ENCODE measurements at regions not wholly inside any gene's neighbourhood (a gene's known extent, or its start where the extent isn't known, plus 50 kb on each side); places are given as distances from the start of the nearest gene placed in this dataset.

- DNase-seq (ENCODE audit: low read depth in 2 of 3, low spot score in 2 of 3): no peak
Measured at GRCh38 chr15:93829115-93829870, 402.1 kb upstream of the MCTP2 start.

DNA sequence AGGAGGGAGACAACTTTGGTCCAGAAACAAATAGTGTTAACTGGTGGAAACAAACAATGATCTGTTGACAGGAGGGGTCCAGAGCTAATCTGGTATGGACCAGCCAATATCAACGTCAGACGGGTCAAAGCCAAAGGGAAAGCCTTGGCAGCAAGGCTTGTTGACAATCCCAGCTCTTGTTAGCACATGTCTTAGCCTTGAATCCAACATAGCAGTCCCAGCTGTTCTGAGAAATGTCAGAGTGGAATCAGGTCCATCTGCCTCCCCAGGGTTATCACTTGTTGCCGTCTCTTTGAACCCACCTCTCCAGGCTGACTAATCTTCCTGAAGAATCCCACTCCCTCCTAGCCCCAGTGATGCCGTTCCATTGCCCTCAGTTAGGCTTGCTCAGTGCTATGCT lies 404.6 kb upstream of the MCTP2 start:
- no peak for DNase-seq (ENCODE audit: low read depth in 2 of 3, low spot score in 2 of 3)

GRCh38 chr15:93826293-93826692 lies 405.1 kb upstream of the MCTP2 start:
- no peak for DNase-seq (ENCODE audit: low read depth in 2 of 3, low spot score in 2 of 3)

DNA sequence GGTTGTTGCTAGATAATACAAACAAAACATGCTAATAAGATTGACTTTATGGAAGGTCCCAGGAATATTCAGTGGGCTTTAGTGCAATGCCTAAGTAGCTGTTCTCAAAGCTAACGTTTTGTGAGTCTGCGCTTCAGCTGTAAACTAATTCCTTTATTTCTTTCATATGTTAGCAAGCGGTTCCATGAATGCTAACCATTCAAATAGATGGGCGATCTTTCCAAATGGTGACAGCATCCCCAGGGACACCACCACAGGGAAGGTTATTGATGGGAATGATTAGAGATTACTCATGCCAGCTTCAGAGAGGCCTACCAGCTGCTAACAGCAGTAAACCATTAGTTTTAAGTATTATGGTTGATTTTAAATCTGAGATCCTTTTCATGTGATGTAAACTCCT lies 405.7 kb upstream of the MCTP2 start:
- no peak for DNase-seq (ENCODE audit: low read depth in 2 of 3, low spot score in 2 of 3)

DNA sequence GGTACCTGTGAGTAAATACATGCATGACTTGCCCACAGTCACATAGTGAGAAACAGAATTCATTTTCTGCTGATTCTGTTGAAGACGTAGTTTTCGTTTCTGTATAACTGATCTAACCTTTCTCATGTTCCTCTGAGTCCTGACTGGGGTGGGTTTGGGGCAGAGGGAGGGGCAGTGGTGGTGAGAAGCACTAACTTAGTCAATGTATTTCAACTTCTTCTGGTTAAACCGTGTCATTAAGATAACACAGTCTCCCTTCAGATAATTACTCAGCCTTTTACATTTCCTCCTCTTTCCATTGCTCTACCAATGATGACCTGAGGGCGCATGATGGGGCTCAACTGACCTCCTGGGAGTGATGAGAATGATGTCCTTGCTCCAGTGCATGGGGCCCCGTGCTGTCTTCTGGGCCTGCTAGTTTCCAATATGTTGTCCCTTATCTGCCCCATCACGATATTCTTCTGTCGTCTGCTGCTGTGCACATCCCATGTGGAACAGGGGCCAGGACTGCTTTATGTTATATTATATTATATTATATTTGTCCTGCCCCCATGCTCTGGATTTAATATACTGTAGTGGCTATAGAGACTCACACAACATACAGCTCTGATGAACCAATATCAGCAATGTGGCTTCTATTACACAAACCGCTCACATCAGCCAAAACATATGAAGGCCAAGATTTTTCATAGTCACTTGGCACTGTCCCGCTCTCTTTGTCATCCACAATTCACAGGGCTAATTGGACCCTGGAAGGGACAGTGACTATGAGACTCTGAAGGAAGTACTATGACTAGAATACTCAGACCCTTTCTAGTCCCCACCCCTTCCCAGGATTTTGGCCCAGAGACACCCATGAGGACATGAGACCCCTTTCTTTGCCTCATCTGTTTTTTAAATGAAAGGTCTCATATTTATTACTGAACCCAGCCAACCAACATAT lies 407.1 kb upstream of the MCTP2 start:
- no peak for DNase-seq (ENCODE audit: low read depth in 2 of 3, low spot score in 2 of 3)

- DNase-seq (ENCODE audit: low read depth in 2 of 3, low spot score in 2 of 3): no peak
Measured at GRCh38 chr15:93820566-93820965, 410.8 kb upstream of the MCTP2 start.

DNA sequence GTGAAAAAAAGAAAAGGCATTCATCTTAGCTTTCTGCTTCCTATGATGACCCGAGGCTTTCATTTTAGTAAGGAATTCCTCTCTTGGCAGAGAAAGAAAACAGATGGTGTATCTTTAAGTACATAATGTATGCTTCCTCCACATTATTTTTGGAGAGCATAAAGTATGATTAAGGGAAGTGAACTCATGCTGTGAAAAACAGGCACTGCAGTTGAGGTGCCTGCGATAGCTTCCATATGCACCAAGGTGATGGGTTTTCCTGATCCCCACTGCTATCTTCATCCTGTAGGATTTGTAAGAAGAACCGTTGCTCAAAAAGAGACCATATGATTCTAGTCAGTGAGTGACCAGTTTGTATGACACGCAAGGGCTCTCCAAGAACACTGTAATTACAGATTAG lies 411.5 kb upstream of the MCTP2 start:
- DNase-seq (ENCODE audit: low read depth in 2 of 3, low spot score in 2 of 3): no peak

GRCh38 chr15:93816815-93817214 lies 414.5 kb upstream of the MCTP2 start:
- DNase-seq (ENCODE audit: low read depth in 2 of 3, low spot score in 2 of 3): no peak

DNA sequence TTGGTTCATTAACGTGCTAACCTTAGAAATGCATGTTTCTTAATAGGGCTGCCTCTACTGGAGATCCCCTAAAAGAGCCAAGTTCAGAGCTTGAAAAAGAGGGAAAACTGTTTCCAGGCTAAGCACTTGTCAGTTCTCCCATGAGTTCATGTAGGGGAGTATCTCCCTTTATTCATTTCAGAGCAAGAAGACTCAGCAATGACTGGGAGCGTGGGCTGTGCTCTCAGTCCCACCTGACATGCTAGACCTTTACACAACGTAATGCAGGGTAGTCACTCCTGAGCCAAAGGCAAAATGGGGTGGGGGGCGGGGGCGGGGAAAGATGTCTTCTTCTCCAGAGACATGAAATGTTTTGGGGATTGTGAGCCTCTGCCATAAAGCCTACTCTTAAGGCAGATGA lies 420.1 kb upstream of the MCTP2 start:
- no peak for DNase-seq (ENCODE audit: low read depth in 2 of 3, low spot score in 2 of 3)

GRCh38 chr15:93809516-93809915 lies 421.8 kb upstream of the MCTP2 start:
- DNase-seq (ENCODE audit: low read depth in 2 of 3, low spot score in 2 of 3): no peak

GRCh38 chr15:93803421-93804152 lies 427.8 kb upstream of the MCTP2 start:
- DNase-seq (ENCODE audit: low read depth in 2 of 3, low spot score in 2 of 3): no peak

GRCh38 chr15:93801206-93801605 lies 430.2 kb upstream of the MCTP2 start:
- no peak for DNase-seq (ENCODE audit: low read depth in 2 of 3, low spot score in 2 of 3)

- DNase-seq (ENCODE audit: low read depth in 2 of 3, low spot score in 2 of 3): no peak
Measured at GRCh38 chr15:93800805-93801204, 430.6 kb upstream of the MCTP2 start.

- no peak for DNase-seq (ENCODE audit: low read depth in 2 of 3, low spot score in 2 of 3)
Measured at GRCh38 chr15:93789441-93789840, 441.9 kb upstream of the MCTP2 start.

DNA sequence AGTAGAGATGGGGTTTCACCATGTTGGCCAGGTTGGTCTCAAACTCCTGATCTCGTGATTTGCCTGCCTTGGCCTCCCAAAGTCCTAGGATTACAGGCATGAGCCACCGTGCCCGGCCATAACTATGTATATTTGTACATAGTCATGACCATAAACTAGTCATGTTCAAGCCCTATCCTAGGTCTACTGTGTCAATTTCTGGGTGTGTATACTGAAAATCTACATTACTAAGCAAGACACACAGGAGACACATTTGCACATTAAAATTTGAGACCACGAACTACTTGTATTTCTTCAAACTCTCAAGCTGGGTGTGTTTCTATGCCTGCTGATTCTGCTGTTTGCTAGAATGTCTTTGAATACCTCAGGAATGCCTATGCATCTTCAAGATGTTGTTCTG lies 451.3 kb upstream of the MCTP2 start:
- DNase-seq (ENCODE audit: low read depth in 2 of 3, low spot score in 2 of 3): no peak

- DNase-seq (ENCODE audit: low read depth in 2 of 3, low spot score in 2 of 3): no peak
Measured at GRCh38 chr15:93779341-93779740, 452.0 kb upstream of the MCTP2 start.

DNA sequence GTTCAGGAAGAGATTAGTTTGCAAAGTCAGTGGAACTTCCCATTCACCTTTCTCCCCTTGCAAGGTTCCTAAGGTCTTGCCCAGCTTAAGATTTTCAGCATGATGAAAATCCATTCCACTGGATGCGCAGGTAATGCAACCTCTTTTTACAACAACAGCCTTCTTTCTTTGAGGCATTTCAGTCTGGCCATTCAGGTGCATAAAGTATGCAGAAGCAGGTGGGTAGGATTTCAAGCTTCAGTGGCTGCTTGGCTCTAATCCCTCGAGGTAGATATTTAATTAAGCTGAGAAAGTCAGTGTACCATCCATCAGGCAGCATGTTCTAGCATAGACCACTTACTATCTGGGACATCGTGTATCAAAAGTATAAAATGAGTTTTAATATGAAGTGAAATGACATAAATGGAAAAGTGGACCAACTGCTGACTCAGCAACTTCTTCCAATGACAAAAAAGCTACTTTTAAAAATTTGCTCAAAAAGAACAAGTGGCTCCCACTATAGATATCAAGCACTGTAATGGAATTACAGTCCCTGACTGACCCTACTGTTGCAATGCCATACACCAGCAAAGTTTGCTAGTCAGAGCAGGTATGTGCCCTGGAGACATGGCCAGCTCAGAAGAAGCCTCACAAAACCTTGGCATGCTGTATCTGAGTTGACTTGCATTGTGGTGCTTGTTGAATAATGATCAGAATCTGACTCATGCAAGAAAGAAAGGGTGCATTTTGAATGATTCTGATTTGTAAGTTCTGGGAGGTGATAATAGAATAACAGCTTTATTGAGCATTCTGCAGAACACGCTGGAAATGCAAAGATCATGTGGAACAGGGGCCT lies 459.9 kb upstream of the MCTP2 start:
- no peak for DNase-seq (ENCODE audit: low read depth in 2 of 3, low spot score in 2 of 3)

GRCh38 chr15:93770788-93771187 lies 460.6 kb upstream of the MCTP2 start:
- no peak for DNase-seq (ENCODE audit: low read depth in 2 of 3, low spot score in 2 of 3)

GRCh38 chr15:93762036-93762435 lies 469.3 kb upstream of the MCTP2 start:
- no peak for DNase-seq (ENCODE audit: low read depth in 2 of 3, low spot score in 2 of 3)

DNA sequence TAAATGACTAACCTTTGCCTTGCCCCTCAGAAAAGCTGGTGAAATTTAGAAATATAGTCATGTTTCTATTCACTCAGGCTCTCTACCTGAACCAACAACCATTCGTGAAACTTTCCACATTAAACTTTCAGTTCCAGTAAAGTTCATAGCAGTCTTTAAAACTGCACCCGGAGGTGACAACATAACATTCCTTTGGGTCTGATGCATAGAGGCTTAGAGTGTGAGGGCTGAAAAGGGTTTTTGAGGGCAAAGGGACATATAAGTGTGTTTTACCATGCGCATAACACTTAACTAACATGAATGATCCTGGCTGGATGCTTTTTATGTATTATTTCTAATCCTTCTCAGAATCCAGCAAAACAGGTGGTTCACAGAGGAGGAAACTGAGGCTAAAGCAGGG lies 471.7 kb upstream of the MCTP2 start:
- DNase-seq (ENCODE audit: low read depth in 2 of 3, low spot score in 2 of 3): no peak

- no peak for DNase-seq (ENCODE audit: low read depth in 2 of 3, low spot score in 2 of 3)
Measured at GRCh38 chr15:93758824-93759223, 472.5 kb upstream of the MCTP2 start.
